ENCODE measurements at regions not wholly inside any gene's neighbourhood (a gene's known extent, or its start where the extent isn't known, plus 50 kb on each side); places are given as distances from the start of the nearest gene placed in this dataset.

GRCh38 chr9:23606107-23606506 lies 219.9 kb downstream of the ELAVL2 start:
- no peak for DNase-seq

GRCh38 chr9:23608456-23608855 lies 217.6 kb downstream of the ELAVL2 start:
- no peak for DNase-seq

- no peak for DNase-seq
Observed at GRCh38 chr9:23611869-23612268, 214.2 kb downstream of the ELAVL2 start.

GRCh38 chr9:23615569-23615968 lies 210.5 kb downstream of the ELAVL2 start:
- no peak for DNase-seq

GRCh38 chr9:23621188-23621587 lies 204.9 kb downstream of the ELAVL2 start:
- no peak for DNase-seq

GRCh38 chr9:23621924-23622323 lies 204.1 kb downstream of the ELAVL2 start:
- no peak for DNase-seq

- no peak for DNase-seq
Observed at GRCh38 chr9:23622396-23622795, 203.6 kb downstream of the ELAVL2 start.

- no peak for DNase-seq
Observed at GRCh38 chr9:23630488-23630887, 195.6 kb downstream of the ELAVL2 start.

- DNase-seq: no peak
Observed at GRCh38 chr9:23635276-23635675, 190.8 kb downstream of the ELAVL2 start.

GRCh38 chr9:23636199-23636598 lies 189.8 kb downstream of the ELAVL2 start:
- DNase-seq: no peak

GRCh38 chr9:23638011-23638410 lies 188.0 kb downstream of the ELAVL2 start:
- no peak for DNase-seq

GRCh38 chr9:23638837-23639426 lies 187.1 kb downstream of the ELAVL2 start:
- no peak for DNase-seq
